Keratinocyte (primary cell): ENCODE measurements at regions not wholly inside any gene's neighbourhood (a gene's known extent, or its start where the extent isn't known, plus 50 kb on each side); places are given as distances from the start of the nearest gene placed in this dataset.

Experiments
- DNase-seq: peaks from one replicate; pipeline ENCODE4 v3.0.0-alpha.2; 2011; ENCODE audit warnings: low read depth, missing footprints, low spot score
- FAIRE-seq: peaks from 2 replicates; lab custom pipeline; 2011; peaks lifted over from hg19 to GRCh38; lab: Jason Lieb, UNC
- H2AFZ ChIP-seq: 2 replicates; pipeline ENCODE4 v1.6.0; 2012; ENCODE audit warnings: low read length, control low read depth, inconsistent platforms; ENCODE audit not compliant: control insufficient read depth
- H3K27ac ChIP-seq: 2 replicates; pipeline ENCODE4 v1.5.1; 2011; ENCODE audit warnings: low read length; ENCODE audit not compliant: control insufficient read depth, insufficient read depth
- H3K27me3 ChIP-seq: 3 replicates; pipeline ENCODE4 v1.6.0; 2011; ENCODE audit warnings: low read length; ENCODE audit not compliant: control insufficient read depth, insufficient read depth; ENCODE audit errors: extremely low read depth
- H3K36me3 ChIP-seq, 2 experiments: 2 replicates in 1 of 2; 3 replicates in 1 of 2; pipeline ENCODE4 v1.5.1; 2011; ENCODE audit warnings: low read length in 2 of 2, mild to moderate bottlenecking in 1 of 2; ENCODE audit not compliant: control insufficient read depth in 2 of 2, insufficient read depth in 2 of 2; ENCODE audit errors: extremely low read depth in 1 of 2
- H3K4me1 ChIP-seq: 3 replicates; pipeline ENCODE4 v1.5.1; 2011; ENCODE audit warnings: low read length; ENCODE audit not compliant: control insufficient read depth, insufficient read depth; ENCODE audit errors: extremely low read depth
- H3K4me2 ChIP-seq: 3 replicates; pipeline ENCODE4 v1.6.0; 2011; ENCODE audit warnings: low read depth, low read length; ENCODE audit not compliant: control insufficient read depth, insufficient read depth; ENCODE audit errors: extremely low read depth
- H3K4me3 ChIP-seq, 3 experiments: fragments of 200-600 bp in 1 of 3; sonication (generic) in 1 of 3; 2 replicates in 2 of 3; 3 replicates in 1 of 3; pipeline ENCODE4 v1.5.1; 2011 to 2016; ENCODE audit warnings: low read length in 3 of 3, mild to moderate bottlenecking in 3 of 3, control low read depth in 2 of 3, inconsistent platforms in 1 of 3, low read depth in 1 of 3, mixed read lengths in 1 of 3, mixed run types in 1 of 3, moderate library complexity in 1 of 3; ENCODE audit not compliant: control insufficient read depth in 2 of 3, insufficient read depth in 2 of 3; ENCODE audit errors: extremely low read depth in 1 of 3
- H3K79me2 ChIP-seq: 2 replicates; pipeline ENCODE4 v1.6.0; 2012; ENCODE audit warnings: low read length; ENCODE audit not compliant: control insufficient read depth, insufficient read depth
- H3K9ac ChIP-seq: 3 replicates; pipeline ENCODE4 v1.6.0; 2011; ENCODE audit warnings: low read length; ENCODE audit not compliant: control insufficient read depth, insufficient read depth; ENCODE audit errors: extremely low read depth
- H3K9me1 ChIP-seq: 3 replicates; pipeline ENCODE4 v1.6.0; 2011; ENCODE audit warnings: low read length; ENCODE audit not compliant: control insufficient read depth, insufficient read depth; ENCODE audit errors: extremely low read depth
- H3K9me3 ChIP-seq: 2 replicates; pipeline ENCODE4 v1.5.1; 2012; ENCODE audit warnings: low read depth, low read length; ENCODE audit not compliant: control insufficient read depth
- H4K20me1 ChIP-seq: 3 replicates; pipeline ENCODE4 v1.6.0; 2011; ENCODE audit warnings: low read length; ENCODE audit not compliant: control insufficient read depth, insufficient read depth; ENCODE audit errors: extremely low read depth
- EZH2 ChIP-seq: IDR thresholded peaks from one replicate; pipeline ENCODE4 v1.6.1; 2012; ENCODE audit warnings: inconsistent platforms, mild to moderate bottlenecking, low read length, moderate library complexity
- dilution Hi-C: fragments of 300-500 bp; cut with MboI; formaldehyde crosslinking; loops from one replicate; pipeline ENCODE4 v1.7.0; 2020; ENCODE audit warnings: low sequenced_read_pairs; ENCODE audit not compliant: extremely low pct_ligation_motif_present
- TF ChIP-seq, protein P1 (sequence below), 3 experiments: IDR thresholded peaks in 1 of 3; conservative IDR thresholded peaks in 1 of 3; optimal IDR thresholded peaks in 1 of 3; 2 replicates in 2 of 3; 3 replicates in 1 of 3; pipeline versions ENCODE3 to v1.5.1; 2011; ENCODE audit warnings: low read length in 3 of 3, mild to moderate bottlenecking in 3 of 3, moderate library complexity in 2 of 3, control low read depth in 1 of 3, inconsistent platforms in 1 of 3; ENCODE audit not compliant: insufficient read depth in 2 of 3; ENCODE audit errors: extremely low read depth in 1 of 3

DNA sequence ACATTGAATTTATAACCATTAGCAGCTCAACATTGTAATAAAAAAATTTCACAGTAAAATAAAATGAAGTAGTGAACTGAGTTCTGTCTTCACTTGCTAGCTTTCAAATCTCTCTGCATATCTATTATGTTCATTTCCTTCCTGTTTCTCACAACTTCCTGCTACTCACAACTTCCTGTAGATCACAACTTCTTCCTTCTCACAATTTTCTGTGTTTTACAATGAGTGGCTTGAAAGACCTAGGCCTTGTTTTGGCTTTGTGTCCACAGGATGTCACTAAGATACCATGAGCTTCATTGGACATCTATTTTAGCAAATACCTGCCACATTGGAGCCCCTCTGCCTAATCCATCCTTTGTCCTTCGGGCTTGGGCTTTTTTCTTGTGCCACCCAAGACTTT lies 480.3 kb upstream of the ADAMTS16 start:
- DNase-seq (no peak), FAIRE-seq (no peak)
- no peak for TF ChIP-seq EZH2
- TF ChIP-seq, protein P1, sequence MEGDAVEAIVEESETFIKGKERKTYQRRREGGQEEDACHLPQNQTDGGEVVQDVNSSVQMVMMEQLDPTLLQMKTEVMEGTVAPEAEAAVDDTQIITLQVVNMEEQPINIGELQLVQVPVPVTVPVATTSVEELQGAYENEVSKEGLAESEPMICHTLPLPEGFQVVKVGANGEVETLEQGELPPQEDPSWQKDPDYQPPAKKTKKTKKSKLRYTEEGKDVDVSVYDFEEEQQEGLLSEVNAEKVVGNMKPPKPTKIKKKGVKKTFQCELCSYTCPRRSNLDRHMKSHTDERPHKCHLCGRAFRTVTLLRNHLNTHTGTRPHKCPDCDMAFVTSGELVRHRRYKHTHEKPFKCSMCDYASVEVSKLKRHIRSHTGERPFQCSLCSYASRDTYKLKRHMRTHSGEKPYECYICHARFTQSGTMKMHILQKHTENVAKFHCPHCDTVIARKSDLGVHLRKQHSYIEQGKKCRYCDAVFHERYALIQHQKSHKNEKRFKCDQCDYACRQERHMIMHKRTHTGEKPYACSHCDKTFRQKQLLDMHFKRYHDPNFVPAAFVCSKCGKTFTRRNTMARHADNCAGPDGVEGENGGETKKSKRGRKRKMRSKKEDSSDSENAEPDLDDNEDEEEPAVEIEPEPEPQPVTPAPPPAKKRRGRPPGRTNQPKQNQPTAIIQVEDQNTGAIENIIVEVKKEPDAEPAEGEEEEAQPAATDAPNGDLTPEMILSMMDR (optimal IDR thresholded peaks at IDR 0.05 in 1 of 3, IDR thresholded peaks at IDR 0.05 in 1 of 3, conservative IDR thresholded peaks at IDR 0.05 in 1 of 3; ENCODE audit: extremely low read depth in 1 of 3, insufficient read depth in 2 of 3, low read length in 3 of 3): no peak
- H3K27ac ChIP-seq: no peak overlapping the region
- H2AFZ ChIP-seq: no peak overlapping the region
- H3K4me1 ChIP-seq: no peaks in the 10 kb centered on the region
- no peaks in the 10 kb centered on the region for H3K9me3 ChIP-seq
- H3K27me3 ChIP-seq: no peaks in the 10 kb centered on the region
- no peak overlapping the region for H3K4me2 ChIP-seq
- no peaks in the 10 kb centered on the region for H3K9me1 ChIP-seq
- H3K9ac ChIP-seq: no peak overlapping the region
- no peaks in the 10 kb centered on the region for H3K79me2 ChIP-seq
- H4K20me1 ChIP-seq: no peaks in the 10 kb centered on the region
- H3K4me3 ChIP-seq: no peak overlapping the region
- no peaks in the 10 kb centered on the region for H3K36me3 ChIP-seq
- dilution Hi-C loops: no loop called here

DNA sequence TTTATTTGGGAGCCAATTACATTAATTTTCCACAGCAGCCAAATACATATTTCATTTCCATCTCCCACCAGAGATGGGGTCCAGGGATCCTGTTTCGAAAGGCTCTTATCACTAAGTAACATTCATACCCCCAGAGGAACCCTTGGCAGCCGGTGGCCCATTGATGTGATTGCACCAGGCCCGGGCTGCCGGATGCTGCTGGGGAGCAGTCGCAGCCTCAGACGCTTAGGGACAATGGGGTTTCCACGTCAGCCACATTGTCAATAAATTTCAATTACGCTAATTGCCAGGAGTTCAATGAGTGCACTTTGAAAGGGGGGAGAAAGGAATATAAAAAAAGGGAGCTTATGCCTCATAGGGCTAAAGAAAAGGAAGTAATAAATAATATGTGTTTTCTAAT lies 478.8 kb upstream of the ADAMTS16 start:
- Histone ChIP-seq H2AFZ (no peak overlapping the region), H4K20me1 (no peaks in the 10 kb centered on the region), H3K9me3 (no peaks in the 10 kb centered on the region), H3K4me3 (no peak overlapping the region), H3K36me3 (no peaks in the 10 kb centered on the region), H3K79me2 (no peaks in the 10 kb centered on the region), H3K27me3 (no peaks in the 10 kb centered on the region), H3K27ac (no peak overlapping the region), H3K9ac (no peak overlapping the region), H3K4me2 (no peak overlapping the region), H3K9me1 (no peaks in the 10 kb centered on the region), H3K4me1 (no peaks in the 10 kb centered on the region)
- DNase-seq (no peak), FAIRE-seq (no peak)
- dilution Hi-C loops: no loop called here
- TF ChIP-seq EZH2: no peak
- TF ChIP-seq, protein P1 (optimal IDR thresholded peaks at IDR 0.05 in 1 of 3, IDR thresholded peaks at IDR 0.05 in 1 of 3, conservative IDR thresholded peaks at IDR 0.05 in 1 of 3; ENCODE audit: extremely low read depth in 1 of 3, insufficient read depth in 2 of 3, low read length in 3 of 3): no peak
